ENCODE measurements at regions not wholly inside any gene's neighbourhood (a gene's known extent, or its start where the extent isn't known, plus 50 kb on each side); places are given as distances from the start of the nearest gene placed in this dataset.

DNA sequence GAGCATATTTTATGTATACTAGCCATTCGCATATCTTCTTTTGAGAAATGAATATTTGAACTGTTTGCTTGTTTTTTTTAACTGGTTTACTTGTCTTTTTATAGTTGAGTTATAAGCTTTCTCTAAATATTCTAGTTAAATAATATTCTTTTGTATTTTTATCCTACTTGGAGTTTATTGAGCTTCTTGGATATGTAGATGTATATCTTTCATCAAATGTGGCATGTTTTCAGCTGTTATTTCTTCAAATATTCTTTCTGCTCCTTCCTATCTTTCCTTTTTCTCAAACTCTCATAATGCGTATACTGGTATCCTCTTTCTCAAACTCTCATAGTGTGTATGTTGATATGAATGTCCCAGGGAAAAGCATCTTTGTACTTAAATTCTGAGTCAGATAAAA is 100.3 kb upstream of the NCKAP5 start:
- TF ChIP-seq EZH2phosphoT487 (IDR thresholded peaks at IDR 0.05; ENCODE audit: borderline replicate concordance, low read length): no peak
- TF ChIP-seq, protein P1, sequence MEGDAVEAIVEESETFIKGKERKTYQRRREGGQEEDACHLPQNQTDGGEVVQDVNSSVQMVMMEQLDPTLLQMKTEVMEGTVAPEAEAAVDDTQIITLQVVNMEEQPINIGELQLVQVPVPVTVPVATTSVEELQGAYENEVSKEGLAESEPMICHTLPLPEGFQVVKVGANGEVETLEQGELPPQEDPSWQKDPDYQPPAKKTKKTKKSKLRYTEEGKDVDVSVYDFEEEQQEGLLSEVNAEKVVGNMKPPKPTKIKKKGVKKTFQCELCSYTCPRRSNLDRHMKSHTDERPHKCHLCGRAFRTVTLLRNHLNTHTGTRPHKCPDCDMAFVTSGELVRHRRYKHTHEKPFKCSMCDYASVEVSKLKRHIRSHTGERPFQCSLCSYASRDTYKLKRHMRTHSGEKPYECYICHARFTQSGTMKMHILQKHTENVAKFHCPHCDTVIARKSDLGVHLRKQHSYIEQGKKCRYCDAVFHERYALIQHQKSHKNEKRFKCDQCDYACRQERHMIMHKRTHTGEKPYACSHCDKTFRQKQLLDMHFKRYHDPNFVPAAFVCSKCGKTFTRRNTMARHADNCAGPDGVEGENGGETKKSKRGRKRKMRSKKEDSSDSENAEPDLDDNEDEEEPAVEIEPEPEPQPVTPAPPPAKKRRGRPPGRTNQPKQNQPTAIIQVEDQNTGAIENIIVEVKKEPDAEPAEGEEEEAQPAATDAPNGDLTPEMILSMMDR (IDR thresholded peaks at IDR 0.05; ENCODE audit: low read depth, low read length, poor library complexity, severe bottlenecking): no peak

All from DOHH2 (cell line).